DMS53 (cell line): ENCODE measurements at regions not wholly inside any gene's neighbourhood (a gene's known extent, or its start where the extent isn't known, plus 50 kb on each side); places are given as distances from the start of the nearest gene placed in this dataset.

Experiments
- DNase-seq: peaks from one replicate; lab custom pipeline; 2025; lab: John Stamatoyannopoulos, UW

- no peak for DNase-seq
These were observed 166.4 kb upstream of the ATP6AP2 start for GRCh38 chrX:40414335-40414734.

GRCh38 chrX:40411340-40412111 is 169.2 kb upstream of the ATP6AP2 start:
- DNase-seq = peak; percentile 13

GRCh38 chrX:40410859-40411258 is 169.9 kb upstream of the ATP6AP2 start:
- no peak for DNase-seq

GRCh38 chrX:40406330-40406859 is 174.4 kb upstream of the ATP6AP2 start:
- DNase-seq = no peak

GRCh38 chrX:40405399-40405798 is 175.4 kb upstream of the ATP6AP2 start:
- no peak for DNase-seq

- DNase-seq = no peak
These were observed 177.0 kb upstream of the ATP6AP2 start for GRCh38 chrX:40403757-40404156.

GRCh38 chrX:40402831-40403533 is 177.8 kb upstream of the ATP6AP2 start:
- DNase-seq = peak; percentile 78

- DNase-seq = no peak
These were observed 185.7 kb upstream of the ATP6AP2 start for GRCh38 chrX:40395102-40395501.

- DNase-seq = peak; percentile 17
These were observed 186.5 kb upstream of the ATP6AP2 start for GRCh38 chrX:40394302-40394701.

- peak; percentile 9 for DNase-seq
These were observed 188.2 kb upstream of the ATP6AP2 start for GRCh38 chrX:40392599-40392998.

GRCh38 chrX:40391662-40392061 is 189.1 kb upstream of the ATP6AP2 start:
- DNase-seq = no peak

GRCh38 chrX:40389555-40389954 is 191.2 kb upstream of the ATP6AP2 start:
- DNase-seq = no peak

- peak; percentile 19 for DNase-seq
These were observed 192.3 kb upstream of the ATP6AP2 start for GRCh38 chrX:40388441-40388840.

GRCh38 chrX:40387869-40388268 is 192.9 kb upstream of the ATP6AP2 start:
- DNase-seq = peak; percentile 84

- DNase-seq = peak; percentile 36
These were observed 193.5 kb upstream of the ATP6AP2 start for GRCh38 chrX:40387311-40387710.

GRCh38 chrX:40385682-40386081 is 195.1 kb upstream of the ATP6AP2 start:
- peak; percentile 12 for DNase-seq

GRCh38 chrX:40385256-40385655 is 195.5 kb upstream of the ATP6AP2 start:
- DNase-seq = no peak

- DNase-seq = peak; percentile 48
These were observed 196.8 kb upstream of the ATP6AP2 start for GRCh38 chrX:40383969-40384368.

- no peak for DNase-seq
These were observed 197.4 kb upstream of the ATP6AP2 start for GRCh38 chrX:40383360-40383759.

GRCh38 chrX:40380655-40381488 is 199.9 kb upstream of the ATP6AP2 start:
- peak; percentile 19 for DNase-seq

- DNase-seq = no peak
These were observed 203.1 kb upstream of the ATP6AP2 start for GRCh38 chrX:40377684-40378083.

GRCh38 chrX:40374486-40374885 is 206.3 kb upstream of the ATP6AP2 start:
- DNase-seq = no peak
